Astrocyte (in vitro differentiated cells and primary cell): ENCODE measurements at regions not wholly inside any gene's neighbourhood (a gene's known extent, or its start where the extent isn't known, plus 50 kb on each side); places are given as distances from the start of the nearest gene placed in this dataset.

ENCODE experiments used
- DNase-seq: peaks from one replicate; pipeline ENCODE4 v3.0.0-alpha.2; 2010; ENCODE audit warnings: low read depth
- FAIRE-seq: peaks from 2 replicates; lab custom pipeline; 2011; peaks lifted over from hg19 to GRCh38; lab: Jason Lieb, UNC
- H2AFZ ChIP-seq: 2 replicates; pipeline ENCODE4 v1.6.0; 2012; ENCODE audit warnings: low read depth, low read length, inconsistent platforms
- H3K27ac ChIP-seq: 2 replicates; pipeline ENCODE4 v1.5.1; 2011; ENCODE audit warnings: low read depth, low read length, inconsistent platforms
- H3K27me3 ChIP-seq: 2 replicates; pipeline ENCODE4 v1.6.0; 2011; ENCODE audit warnings: low read length, inconsistent platforms; ENCODE audit not compliant: insufficient read depth
- H3K36me3 ChIP-seq: 2 replicates; pipeline ENCODE4 v1.5.1; 2011; ENCODE audit warnings: low read length, inconsistent platforms; ENCODE audit not compliant: insufficient read depth
- H3K4me1 ChIP-seq: 2 replicates; pipeline ENCODE4 v1.5.1; 2011; ENCODE audit warnings: low read length, inconsistent platforms; ENCODE audit not compliant: insufficient read depth
- H3K4me2 ChIP-seq: 2 replicates; pipeline ENCODE4 v1.6.0; 2012; ENCODE audit warnings: low read length, inconsistent platforms
- H3K4me3 ChIP-seq: 2 replicates; pipeline ENCODE4 v1.5.1; 2011; ENCODE audit warnings: low read depth, mild to moderate bottlenecking, low read length, inconsistent platforms; ENCODE audit not compliant: insufficient read depth
- H3K79me2 ChIP-seq: 2 replicates; pipeline ENCODE4 v1.6.0; 2012; ENCODE audit warnings: mild to moderate bottlenecking, low read length, inconsistent platforms; ENCODE audit not compliant: insufficient read depth
- H3K9ac ChIP-seq: 2 replicates; pipeline ENCODE4 v1.6.0; 2012; ENCODE audit warnings: mild to moderate bottlenecking, low read length, inconsistent platforms
- H3K9me3 ChIP-seq: 2 replicates; pipeline ENCODE4 v1.5.1; 2012; ENCODE audit warnings: low read depth, mild to moderate bottlenecking, low read length, inconsistent platforms; ENCODE audit not compliant: insufficient read depth
- H4K20me1 ChIP-seq: 2 replicates; pipeline ENCODE4 v1.6.0; 2012; ENCODE audit warnings: low read length, inconsistent platforms; ENCODE audit not compliant: insufficient read depth
- H3K27ac Mint-ChIP-seq: one replicate; pipeline ENCODE4 v1.8.0; 2021; ENCODE audit warnings: mild to moderate bottlenecking, mixed read lengths; ENCODE audit not compliant: unreplicated experiment
- H3K27me3 Mint-ChIP-seq: one replicate; pipeline ENCODE4 v1.8.0; 2021; ENCODE audit warnings: low read depth, mixed read lengths; ENCODE audit not compliant: unreplicated experiment
- H3K36me3 Mint-ChIP-seq: one replicate; pipeline ENCODE4 v1.8.0; 2021; ENCODE audit warnings: low read depth, mixed read lengths; ENCODE audit not compliant: unreplicated experiment
- H3K4me1 Mint-ChIP-seq: one replicate; pipeline ENCODE4 v1.8.0; 2021; ENCODE audit warnings: low read depth, mixed read lengths; ENCODE audit not compliant: unreplicated experiment
- H3K4me3 Mint-ChIP-seq: one replicate; pipeline ENCODE4 v1.8.0; 2021; ENCODE audit warnings: mild to moderate bottlenecking, moderate library complexity, mixed read lengths; ENCODE audit not compliant: unreplicated experiment
- H3K9me3 Mint-ChIP-seq: one replicate; pipeline ENCODE4 v1.8.0; 2021; ENCODE audit warnings: mild to moderate bottlenecking, mixed read lengths; ENCODE audit not compliant: unreplicated experiment
- CTCF ChIP-seq: IDR thresholded peaks from 2 replicates; pipeline ENCODE4 v1.5.1; 2011; ENCODE audit warnings: low read depth, mild to moderate bottlenecking, inconsistent platforms, low read length, moderate library complexity; ENCODE audit not compliant: insufficient read depth
- EZH2 ChIP-seq: IDR thresholded peaks from 2 replicates; pipeline ENCODE4 v1.6.1; 2012; ENCODE audit warnings: mild to moderate bottlenecking, low read length, inconsistent platforms; ENCODE audit not compliant: insufficient read depth

- H3K4me2 ChIP-seq, result no peak overlapping the region
- H3K36me3 Mint-ChIP-seq, result peaks cover 12% of the 10 kb centered on the region
- no peak overlapping the region for H2AFZ ChIP-seq
- peaks cover 17% of the 10 kb centered on the region for H3K4me1 Mint-ChIP-seq
- no peak for TF ChIP-seq EZH2
- no peak for TF ChIP-seq CTCF
- H3K27ac Mint-ChIP-seq, result no peak overlapping the region
- no peaks in the 10 kb centered on the region for H4K20me1 ChIP-seq
- H3K79me2 ChIP-seq, result no peaks in the 10 kb centered on the region
- H3K27me3 Mint-ChIP-seq, result no peaks in the 10 kb centered on the region
- no peaks in the 10 kb centered on the region for H3K27me3 ChIP-seq
- H3K4me1 ChIP-seq, result no peaks in the 10 kb centered on the region
- H3K27ac ChIP-seq, result no peak overlapping the region
- no peak overlapping the region for H3K4me3 ChIP-seq
- H3K4me3 Mint-ChIP-seq, result no peak overlapping the region
- peaks cover 34% of the 10 kb centered on the region for H3K9me3 ChIP-seq
- peaks cover 48% of the 10 kb centered on the region for H3K9me3 Mint-ChIP-seq
- FAIRE-seq, result no peak
- no peak overlapping the region for H3K9ac ChIP-seq
- no peaks in the 10 kb centered on the region for H3K36me3 ChIP-seq
- DNase-seq, result no peak
These were observed 59.2 kb upstream of the C15orf39 start for GRCh38 chr15:75142499-75142898.

DNA sequence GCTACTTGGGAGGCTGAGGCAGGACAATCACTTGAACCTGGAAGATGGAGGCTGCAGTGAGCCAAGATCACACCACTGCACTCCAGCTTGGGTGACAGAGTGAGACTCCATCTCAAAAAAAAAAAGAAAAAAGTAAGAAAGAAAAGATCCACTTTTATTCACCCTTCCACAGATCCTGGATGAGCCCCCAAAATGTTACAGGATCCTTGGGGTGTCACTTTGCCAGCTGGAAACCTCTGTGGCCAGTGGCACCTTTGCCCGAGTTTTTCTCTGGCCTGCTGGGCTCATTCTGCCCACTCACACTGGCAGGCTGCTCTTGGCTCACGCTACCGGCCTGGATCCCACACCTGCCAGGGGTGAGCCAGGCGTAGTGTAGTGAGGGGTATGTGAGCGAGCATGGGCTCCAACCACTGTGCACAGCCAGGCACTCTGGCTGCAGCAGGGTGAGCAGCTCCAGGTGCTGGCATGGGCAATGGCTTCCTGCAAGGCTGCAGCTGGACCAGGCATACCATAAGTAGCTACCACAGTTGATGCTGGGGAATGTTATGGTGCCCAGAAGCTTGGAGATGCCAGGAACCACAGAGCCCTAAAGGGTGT, 57.8 kb upstream of the C15orf39 start:
- H3K4me3 ChIP-seq, result no peak overlapping the region
- peaks cover 12% of the 10 kb centered on the region for H3K36me3 Mint-ChIP-seq

More for the DNA sequence above, 57.8 kb upstream of the C15orf39 start:
- peaks cover 47% of the 10 kb centered on the region for H3K9me3 Mint-ChIP-seq
- H3K4me3 Mint-ChIP-seq, result no peak overlapping the region
- no peak for DNase-seq
- Histone ChIP-seq H3K4me2 (no peak overlapping the region), H3K79me2 (no peaks in the 10 kb centered on the region), H3K4me1 (no peaks in the 10 kb centered on the region), H3K27ac (no peak overlapping the region), H4K20me1 (no peaks in the 10 kb centered on the region), H3K27me3 (no peaks in the 10 kb centered on the region), H3K9me3 (peaks cover 34% of the 10 kb centered on the region), H3K36me3 (no peaks in the 10 kb centered on the region), H2AFZ (no peak overlapping the region), H3K9ac (no peak overlapping the region)
- H3K27me3 Mint-ChIP-seq, result no peaks in the 10 kb centered on the region
- peaks cover 6% of the 10 kb centered on the region for H3K4me1 Mint-ChIP-seq
- TF ChIP-seq CTCF (no peak), EZH2 (no peak)
- no peak for FAIRE-seq
- no peak overlapping the region for H3K27ac Mint-ChIP-seq
